ENCODE measurements at regions not wholly inside any gene's neighbourhood (a gene's known extent, or its start where the extent isn't known, plus 50 kb on each side); places are given as distances from the start of the nearest gene placed in this dataset.

GRCh38 chr5:175243441-175243840 lies 200.5 kb downstream of the DRD1 start:
- DNase-seq (ENCODE audit: low read depth in 2 of 2): no peak

- no peak for DNase-seq (ENCODE audit: low read depth in 2 of 2)
Observed at GRCh38 chr5:175242207-175242606, 201.8 kb downstream of the DRD1 start.

GRCh38 chr5:175238326-175238725 lies 205.7 kb downstream of the DRD1 start:
- DNase-seq (ENCODE audit: low read depth in 2 of 2): no peak

GRCh38 chr5:175236176-175236575 lies 207.8 kb downstream of the DRD1 start:
- no peak for DNase-seq (ENCODE audit: low read depth in 2 of 2)

- no peak for DNase-seq (ENCODE audit: low read depth in 2 of 2)
Observed at GRCh38 chr5:175235251-175235960, 208.6 kb downstream of the DRD1 start.

- DNase-seq (ENCODE audit: low read depth in 2 of 2): no peak
Observed at GRCh38 chr5:175230299-175230698, 213.7 kb downstream of the DRD1 start.

- DNase-seq (ENCODE audit: low read depth in 2 of 2): no peak
Observed at GRCh38 chr5:175226506-175226905, 217.5 kb downstream of the DRD1 start.

- no peak for DNase-seq (ENCODE audit: low read depth in 2 of 2)
Observed at GRCh38 chr5:175223291-175223690, 220.7 kb downstream of the DRD1 start.

GRCh38 chr5:175222621-175223020 lies 221.4 kb downstream of the DRD1 start:
- DNase-seq (ENCODE audit: low read depth in 2 of 2): no peak

- DNase-seq (ENCODE audit: low read depth in 2 of 2): no peak
Observed at GRCh38 chr5:175220549-175220948, 223.4 kb downstream of the DRD1 start.

GRCh38 chr5:175219366-175219765 lies 224.6 kb downstream of the DRD1 start:
- no peak for DNase-seq (ENCODE audit: low read depth in 2 of 2)

GRCh38 chr5:175216991-175217390 lies 227.0 kb downstream of the DRD1 start:
- no peak for DNase-seq (ENCODE audit: low read depth in 2 of 2)

- no peak for DNase-seq (ENCODE audit: low read depth in 2 of 2)
Observed at GRCh38 chr5:175215906-175216305, 228.1 kb downstream of the DRD1 start.

- no peak for DNase-seq (ENCODE audit: low read depth in 2 of 2)
Observed at GRCh38 chr5:175214152-175214551, 229.8 kb downstream of the DRD1 start.

GRCh38 chr5:175211956-175212756 lies 231.8 kb downstream of the DRD1 start:
- no peak for DNase-seq (ENCODE audit: low read depth in 2 of 2)

GRCh38 chr5:175207321-175208040 lies 236.5 kb downstream of the DRD1 start:
- no peak for DNase-seq (ENCODE audit: low read depth in 2 of 2)

GRCh38 chr5:175206669-175207068 lies 237.3 kb downstream of the DRD1 start:
- no peak for DNase-seq (ENCODE audit: low read depth in 2 of 2)

- no peak for DNase-seq (ENCODE audit: low read depth in 2 of 2)
Observed at GRCh38 chr5:175202463-175203068, 241.4 kb downstream of the DRD1 start.

- DNase-seq (ENCODE audit: low read depth in 2 of 2): no peak
Observed at GRCh38 chr5:175201393-175201792, 242.6 kb downstream of the DRD1 start.

GRCh38 chr5:175195698-175196656 lies 248.0 kb downstream of the DRD1 start:
- DNase-seq (ENCODE audit: low read depth in 2 of 2): no peak

- no peak for DNase-seq (ENCODE audit: low read depth in 2 of 2)
Observed at GRCh38 chr5:175181331-175181730, 262.7 kb downstream of the DRD1 start.
